Endothelial cell of umbilical vein (primary cell): ENCODE measurements at regions not wholly inside any gene's neighbourhood (a gene's known extent, or its start where the extent isn't known, plus 50 kb on each side); places are given as distances from the start of the nearest gene placed in this dataset.

Source experiments
- BruUV-seq: library from RNA; stranded (reverse); fragments of 400-500 nt; replicated peaks from 2 replicates; lab custom pipeline; 2021; lab: Mats Ljungman, UMichigan
- CTCF ChIA-PET: fragments of 300-600, 350-600 bp; sonication (Branson Sonifier 250); formaldehyde crosslinking; loops from one replicate; lab custom pipeline; 2021; ENCODE audit warnings: antibody characterized with exemption, inconsistent platforms; lab: Charles Lee
- POLR2A ChIA-PET: fragments of 300-600, 350-600 bp; sonication (Branson Sonifier 250); formaldehyde crosslinking; loops from one replicate; lab custom pipeline; 2021; ENCODE audit warnings: antibody characterized with exemption, inconsistent platforms; lab: Charles Lee
- DNase-seq: peaks from one replicate; pipeline ENCODE4 v3.0.0-alpha.2; 2011; ENCODE audit warnings: low read depth, low spot score
- FAIRE-seq: peaks from 2 replicates; lab custom pipeline; 2011; peaks lifted over from hg19 to GRCh38; lab: Jason Lieb, UNC
- H2AFZ ChIP-seq: 2 replicates; pipeline ENCODE4 v1.6.0; 2012; ENCODE audit warnings: low read depth, low read length, control low read depth, inconsistent platforms
- H3K27ac ChIP-seq: 2 replicates; pipeline ENCODE4 v1.5.1; 2011; ENCODE audit warnings: low read depth, mild to moderate bottlenecking, control low read depth, low read length, moderate library complexity; ENCODE audit not compliant: insufficient read depth
- H3K27me3 ChIP-seq, 2 experiments: 2 replicates each; pipeline versions ENCODE4 v1.6.0 to v1.6.1; 2011; ENCODE audit warnings: low read length in 2 of 2, mixed read lengths in 1 of 2; ENCODE audit not compliant: control insufficient read depth in 2 of 2, insufficient read depth in 2 of 2
- H3K36me3 ChIP-seq, 2 experiments: 2 replicates in 1 of 2; 3 replicates in 1 of 2; pipeline ENCODE4 v1.5.1; 2011; ENCODE audit warnings: low read length in 2 of 2, mild to moderate bottlenecking in 1 of 2, moderate library complexity in 1 of 2; ENCODE audit not compliant: control insufficient read depth in 2 of 2, insufficient read depth in 2 of 2; ENCODE audit errors: extremely low read depth in 1 of 2
- H3K4me1 ChIP-seq: 3 replicates; pipeline ENCODE4 v1.5.1; 2011; ENCODE audit warnings: mild to moderate bottlenecking, low read length; ENCODE audit not compliant: control insufficient read depth, insufficient read depth; ENCODE audit errors: extremely low read depth
- H3K4me2 ChIP-seq: 2 replicates; pipeline ENCODE4 v1.6.1; 2011; ENCODE audit warnings: low read length, control low read depth, mixed read lengths; ENCODE audit not compliant: insufficient read depth
- H3K4me3 ChIP-seq, 3 experiments: fragments of 200-600 bp in 1 of 3; sonication (generic), shearing (Covaris generic) in 1 of 3; replicated peaks in 1 of 3; 2 replicates each; pipeline ENCODE4 v1.5.1; 2011 to 2016; ENCODE audit warnings: control low read depth in 3 of 3, low read length in 3 of 3, mild to moderate bottlenecking in 2 of 3, inconsistent platforms in 1 of 3, low read depth in 1 of 3, moderate library complexity in 1 of 3; ENCODE audit not compliant: insufficient read depth in 1 of 3
- H3K79me2 ChIP-seq: 2 replicates; pipeline ENCODE4 v1.6.0; 2012; ENCODE audit warnings: low read length, inconsistent platforms; ENCODE audit not compliant: control insufficient read depth, insufficient read depth
- H3K9ac ChIP-seq: replicated peaks from 2 replicates; pipeline ENCODE3; 2011; ENCODE audit warnings: low read length, control low read depth; ENCODE audit not compliant: insufficient read depth; ENCODE audit errors: extremely low read depth
- H3K9me1 ChIP-seq: replicated peaks from 3 replicates; pipeline ENCODE4 v1.6.0; 2011; ENCODE audit warnings: mild to moderate bottlenecking, low read length; ENCODE audit not compliant: control insufficient read depth, insufficient read depth; ENCODE audit errors: extremely low read depth
- H3K9me3 ChIP-seq: replicated peaks from 2 replicates; pipeline ENCODE4 v1.5.1; 2012; ENCODE audit warnings: low read length, inconsistent platforms; ENCODE audit not compliant: control insufficient read depth, insufficient read depth
- H4K20me1 ChIP-seq: replicated peaks from 2 replicates; pipeline ENCODE3; 2011; ENCODE audit warnings: mild to moderate bottlenecking, low read length; ENCODE audit not compliant: control insufficient read depth, insufficient read depth; ENCODE audit errors: extremely low read depth
- CTCF ChIP-seq, 2 donors: IDR thresholded peaks; 1 replicate in 1 of 2; 2 replicates in 1 of 2; pipeline ENCODE4 v1.5.1; 2011; ENCODE audit warnings: low read length in 2 of 2, mild to moderate bottlenecking in 2 of 2, moderate library complexity in 2 of 2, control low read depth in 1 of 2, inconsistent platforms in 1 of 2, low read depth in 1 of 2; ENCODE audit not compliant: insufficient read depth in 1 of 2; ENCODE audit errors: extremely low read depth in 1 of 2
- EZH2 ChIP-seq: IDR thresholded peaks from 2 replicates; pipeline ENCODE4 v1.6.1; 2012; ENCODE audit warnings: borderline replicate concordance, low read depth, mild to moderate bottlenecking, moderate library complexity, low read length, inconsistent platforms; ENCODE audit not compliant: severe bottlenecking
- FOS ChIP-seq: IDR thresholded peaks from 2 replicates; pipeline ENCODE4 v1.6.1; 2011; ENCODE audit warnings: mild to moderate bottlenecking, low read length, moderate library complexity, borderline replicate concordance; ENCODE audit not compliant: insufficient read depth
- GATA2 ChIP-seq: IDR thresholded peaks from 2 replicates; pipeline ENCODE4 v1.7.0; 2011; ENCODE audit warnings: low read depth, mild to moderate bottlenecking, moderate library complexity, mixed read lengths, low read length; ENCODE audit not compliant: insufficient read length, insufficient read depth
- JUN ChIP-seq: IDR thresholded peaks from 2 replicates; pipeline ENCODE4 v1.6.1; 2011; ENCODE audit warnings: borderline replicate concordance, low read depth; ENCODE audit not compliant: insufficient read length, insufficient read depth
- MAX ChIP-seq: IDR thresholded peaks from 2 replicates; pipeline ENCODE4 v1.6.1; 2011; ENCODE audit not compliant: insufficient read depth, insufficient read length
- MYC ChIP-seq: IDR thresholded peaks from one replicate; pipeline ENCODE4 v1.6.1; 2011; ENCODE audit warnings: mild to moderate bottlenecking, low read depth, low read length
- POLR2A ChIP-seq: IDR thresholded peaks from 2 replicates; pipeline ENCODE4 v1.6.1; 2012; ENCODE audit warnings: low read depth, mild to moderate bottlenecking, control low read depth, low read length
- POLR2AphosphoS5 ChIP-seq: IDR thresholded peaks from 2 replicates; pipeline ENCODE4 v1.6.1; 2012; ENCODE audit warnings: low read depth, mild to moderate bottlenecking, control low read depth, low read length, moderate library complexity; ENCODE audit not compliant: insufficient read depth
- dilution Hi-C: fragments of 300-500 bp; cut with MboI; formaldehyde crosslinking; loops from one replicate; pipeline ENCODE4 v1.15.0; 2019; ENCODE audit warnings: low sequenced_read_pairs; ENCODE audit not compliant: extremely low pct_ligation_motif_present
- intact Hi-C: fragments of 100-400 bp; cut with micrococcal nuclease; formaldehyde crosslinking; loops from one replicate; pipeline ENCODE4 v1.10.0; 2022

GRCh38 chr5:40221796-40222195, 457.9 kb upstream of the PTGER4 start:
- no peak for DNase-seq
- no peaks in the 10 kb centered on the region for H4K20me1 ChIP-seq
- no peaks in the 10 kb centered on the region for H3K79me2 ChIP-seq
- dilution Hi-C loops (no loop called here), intact Hi-C loops (loop anchor here (5.0 kb wide), 1 partner anchor 456 kb away; the partner anchor contains the start of gene PTGER4)
- H3K27ac ChIP-seq, result no peak overlapping the region
- TF ChIP-seq JUN (no peak), EZH2 (no peak), POLR2A (no peak), GATA2 (no peak), FOS (no peak), CTCF (IDR thresholded peaks at IDR 0.05; ENCODE audit: extremely low read depth in 1 of 2, insufficient read depth in 1 of 2, low read depth in 1 of 2, low read length in 2 of 2) (no peak), MYC (no peak), MAX (no peak), POLR2AphosphoS5 (no peak)
- no peak overlapping the region for H2AFZ ChIP-seq
- no peaks in the 10 kb centered on the region for H3K9me3 ChIP-seq
- FAIRE-seq, result no peak
- POLR2A ChIA-PET, result no interaction called here
- no peaks in the 10 kb centered on the region for H3K36me3 ChIP-seq
- BruUV-seq, result no TSS peak
- H3K4me3 ChIP-seq, result no peak overlapping the region
- CTCF ChIA-PET, result no interaction called here
- no peak overlapping the region for H3K9ac ChIP-seq
- H3K27me3 ChIP-seq, result no peaks in the 10 kb centered on the region
- no peaks in the 10 kb centered on the region for H3K9me1 ChIP-seq
- H3K4me2 ChIP-seq, result no peak overlapping the region
- H3K4me1 ChIP-seq, result peaks cover 11% of the 10 kb centered on the region
